GM21515 (cell line): ENCODE measurements at regions not wholly inside any gene's neighbourhood (a gene's known extent, or its start where the extent isn't known, plus 50 kb on each side); places are given as distances from the start of the nearest gene placed in this dataset.
"Not testable (repeated sequence)": the region's sequence is repeated elsewhere in the genome, so short reads cannot be mapped to it uniquely, and the experiment has no call there.

Experiments
- ATAC-seq: cut with Tn5 transposase; IDR thresholded peaks from one replicate; pipeline ENCODE4 v1.9.1; 2021; ENCODE audit not compliant: unreplicated experiment

- not testable (repeated sequence) for ATAC-seq
Measured at GRCh38 chr16:33913601-33914000, 454.2 kb downstream of the TP53TG3F start.

GRCh38 chr16:33920761-33921545 lies 461.5 kb downstream of the TP53TG3F start:
- ATAC-seq, result not testable (repeated sequence)

- ATAC-seq, result not testable (repeated sequence)
Measured at GRCh38 chr16:33922914-33923313, 463.5 kb downstream of the TP53TG3F start.

- not testable (repeated sequence) for ATAC-seq
Measured at GRCh38 chr16:33928026-33928425, 468.6 kb downstream of the TP53TG3F start.

GRCh38 chr16:33932191-33932590 lies 472.8 kb downstream of the TP53TG3F start:
- not testable (repeated sequence) for ATAC-seq

GRCh38 chr16:33933039-33933438 lies 473.6 kb downstream of the TP53TG3F start:
- ATAC-seq, result not testable (repeated sequence)

- not testable (repeated sequence) for ATAC-seq
Measured at GRCh38 chr16:33935766-33936165, 476.4 kb downstream of the TP53TG3F start.

GRCh38 chr16:33938097-33938496 lies 478.7 kb downstream of the TP53TG3F start:
- not testable (repeated sequence) for ATAC-seq

- ATAC-seq, result not testable (repeated sequence)
Measured at GRCh38 chr16:33961536-33961935, 502.1 kb downstream of the TP53TG3F start.

- ATAC-seq, result not testable (repeated sequence)
Measured at GRCh38 chr16:33965534-33965933, 506.1 kb downstream of the TP53TG3F start.

- ATAC-seq, result not testable (repeated sequence)
Measured at GRCh38 chr16:33966855-33967254, 507.4 kb downstream of the TP53TG3F start.

- not testable (repeated sequence) for ATAC-seq
Measured at GRCh38 chr16:33974557-33974956, 515.1 kb downstream of the TP53TG3F start.

- not testable (repeated sequence) for ATAC-seq
Measured at GRCh38 chr16:33975744-33976143, 516.3 kb downstream of the TP53TG3F start.

GRCh38 chr16:33976521-33976920 lies 517.1 kb downstream of the TP53TG3F start:
- not testable (repeated sequence) for ATAC-seq

- ATAC-seq, result not testable (repeated sequence)
Measured at GRCh38 chr16:33978784-33979183, 519.4 kb downstream of the TP53TG3F start.

- not testable (repeated sequence) for ATAC-seq
Measured at GRCh38 chr16:33979613-33980012, 520.2 kb downstream of the TP53TG3F start.

- ATAC-seq, result not testable (repeated sequence)
Measured at GRCh38 chr16:33980736-33981135, 521.3 kb downstream of the TP53TG3F start.

- not testable (repeated sequence) for ATAC-seq
Measured at GRCh38 chr16:33984428-33984827, 525.0 kb downstream of the TP53TG3F start.

GRCh38 chr16:33986521-33986920 lies 527.1 kb downstream of the TP53TG3F start:
- ATAC-seq, result not testable (repeated sequence)

GRCh38 chr16:33987348-33987963 lies 528.0 kb downstream of the TP53TG3F start:
- ATAC-seq, result not testable (repeated sequence)

- ATAC-seq, result not testable (repeated sequence)
Measured at GRCh38 chr16:33988012-33988411, 528.6 kb downstream of the TP53TG3F start.

GRCh38 chr16:33990488-33990887 lies 531.1 kb downstream of the TP53TG3F start:
- not testable (repeated sequence) for ATAC-seq
